KMS-11 (cell line): ENCODE measurements at regions not wholly inside any gene's neighbourhood (a gene's known extent, or its start where the extent isn't known, plus 50 kb on each side); places are given as distances from the start of the nearest gene placed in this dataset.

Experiments
- H2AFZ ChIP-seq: fragments of 200-600 bp; sonication (generic); 2 replicates; pipeline ENCODE4 v1.6.1; 2016; ENCODE audit warnings: antibody characterized with exemption, mixed run types, low read depth
- H3K27ac ChIP-seq: fragments of 200-600 bp; sonication (generic); 2 replicates; pipeline ENCODE4 v1.6.1; 2016; ENCODE audit warnings: mild to moderate bottlenecking, mixed run types
- H3K27me3 ChIP-seq: fragments of 200-600 bp; sonication (generic); 2 replicates; pipeline ENCODE4 v1.6.1; 2017; ENCODE audit warnings: mild to moderate bottlenecking, low read depth, mixed run types, moderate library complexity; ENCODE audit not compliant: insufficient read depth
- H3K36me3 ChIP-seq: fragments of 200-600 bp; sonication (generic); 2 replicates; pipeline ENCODE4 v1.6.1; 2017; ENCODE audit warnings: mild to moderate bottlenecking, mixed run types; ENCODE audit not compliant: insufficient read depth
- H3K4me1 ChIP-seq: fragments of 200-600 bp; sonication (generic); 2 replicates; pipeline ENCODE4 v1.6.1; 2016; ENCODE audit warnings: mild to moderate bottlenecking, low read depth, mixed run types; ENCODE audit not compliant: poor library complexity, severe bottlenecking
- H3K4me2 ChIP-seq: fragments of 200-600 bp; sonication (generic); 2 replicates; pipeline ENCODE4 v1.7.0; 2016; ENCODE audit warnings: mild to moderate bottlenecking, mixed run types
- H3K4me3 ChIP-seq: fragments of 200-600 bp; sonication (generic); IDR thresholded peaks from 2 replicates; pipeline ENCODE4 v1.6.1; 2017; ENCODE audit warnings: low read depth, low read length, mixed read lengths; ENCODE audit not compliant: insufficient read depth
- H3K79me2 ChIP-seq: fragments of 200-600 bp; sonication (generic); 2 replicates; pipeline ENCODE4 v1.6.1; 2016; ENCODE audit warnings: low read depth, mixed run types; ENCODE audit not compliant: insufficient read depth
- H3K9ac ChIP-seq: fragments of 200-600 bp; sonication (generic); 2 replicates; pipeline ENCODE4 v1.6.1; 2016; ENCODE audit warnings: mild to moderate bottlenecking, mixed run types
- H4K20me1 ChIP-seq: fragments of 200-600 bp; sonication (generic); 2 replicates; pipeline ENCODE4 v1.6.1; 2016; ENCODE audit warnings: mild to moderate bottlenecking, mixed run types; ENCODE audit not compliant: insufficient read depth
- CTCF ChIP-seq: fragments of 200-600 bp; sonication (generic); conservative IDR thresholded peaks from 2 replicates; pipeline ENCODE4 v1.6.1; 2017; ENCODE audit warnings: low read depth, mild to moderate bottlenecking, antibody characterized with exemption, low read length, moderate library complexity, mixed read lengths

- no peaks in the 10 kb centered on the region for H3K36me3 ChIP-seq
- no peaks in the 10 kb centered on the region for H3K27me3 ChIP-seq
- no peak for TF ChIP-seq CTCF
- no peak overlapping the region for H3K4me3 ChIP-seq
- no peak overlapping the region for H3K9ac ChIP-seq
- H3K4me2 ChIP-seq = no peak overlapping the region
- H3K79me2 ChIP-seq = no peaks in the 10 kb centered on the region
- H3K27ac ChIP-seq = no peak overlapping the region
- H2AFZ ChIP-seq = no peak overlapping the region
- H4K20me1 ChIP-seq = no peaks in the 10 kb centered on the region
- peaks cover 11% of the 10 kb centered on the region for H3K4me1 ChIP-seq
Observed at GRCh38 chr3:177597311-177598096, 400.2 kb upstream of the TBL1XR1 start.

- no peaks in the 10 kb centered on the region for H3K27me3 ChIP-seq
- H3K36me3 ChIP-seq = no peaks in the 10 kb centered on the region
- no peak overlapping the region for H3K9ac ChIP-seq
- H3K79me2 ChIP-seq = no peaks in the 10 kb centered on the region
- H4K20me1 ChIP-seq = no peaks in the 10 kb centered on the region
- peaks cover 18% of the 10 kb centered on the region for H3K4me1 ChIP-seq
- H3K4me2 ChIP-seq = no peak overlapping the region
- no peak overlapping the region for H3K27ac ChIP-seq
- H2AFZ ChIP-seq = no peak overlapping the region
- no peak for TF ChIP-seq CTCF
- no peak overlapping the region for H3K4me3 ChIP-seq
Observed at GRCh38 chr3:177598097-177598833, 401.0 kb upstream of the TBL1XR1 start.

- Histone ChIP-seq H3K9ac (no peak overlapping the region), H3K79me2 (no peaks in the 10 kb centered on the region), H4K20me1 (no peaks in the 10 kb centered on the region), H3K4me2 (no peak overlapping the region), H2AFZ (no peak overlapping the region), H3K4me1 (peaks cover 24% of the 10 kb centered on the region), H3K4me3 (no peak overlapping the region), H3K27ac (no peak overlapping the region), H3K27me3 (no peaks in the 10 kb centered on the region), H3K36me3 (no peaks in the 10 kb centered on the region)
- TF ChIP-seq CTCF = no peak
Observed at GRCh38 chr3:177599326-177599725, 402.0 kb upstream of the TBL1XR1 start.

- peaks cover 24% of the 10 kb centered on the region for H3K4me1 ChIP-seq
- H3K36me3 ChIP-seq = no peaks in the 10 kb centered on the region
- H3K4me3 ChIP-seq = no peak overlapping the region
- H3K79me2 ChIP-seq = no peaks in the 10 kb centered on the region
- no peak for TF ChIP-seq CTCF
- H3K9ac ChIP-seq = no peak overlapping the region
- no peaks in the 10 kb centered on the region for H3K27me3 ChIP-seq
- H2AFZ ChIP-seq = no peak overlapping the region
- no peak overlapping the region for H3K4me2 ChIP-seq
- H3K27ac ChIP-seq = no peak overlapping the region
- no peaks in the 10 kb centered on the region for H4K20me1 ChIP-seq
Observed at GRCh38 chr3:177599837-177600236, 402.6 kb upstream of the TBL1XR1 start.
